Naive B cell (primary cell): ENCODE measurements at regions not wholly inside any gene's neighbourhood (a gene's known extent, or its start where the extent isn't known, plus 50 kb on each side); places are given as distances from the start of the nearest gene placed in this dataset.
A peak's percentile ranks its signal among the peaks of the same experiment; 100 is the strongest.

Source experiments
- ATAC-seq, 2 donors: fragments of 150-1000 bp; cut with Tn5 transposase; 2 replicates each; pipeline ENCODE4 v1.10.0; 2021; ENCODE audit warnings: low read depth in 2 of 2, mild to moderate bottlenecking in 2 of 2, moderate library complexity in 2 of 2
- DNase-seq: peaks from one replicate; pipeline ENCODE4 v3.0.0; 2022
- H3K27ac Mint-ChIP-seq, 6 donors: one replicate each; pipeline ENCODE4 v1.8.0; 2020 to 2022; ENCODE audit warnings: mild to moderate bottlenecking in 6 of 6, mixed read lengths in 6 of 6, moderate library complexity in 5 of 6, inconsistent platforms in 2 of 6
- H3K27me3 Mint-ChIP-seq, 3 donors: one replicate each; pipeline ENCODE4 v1.8.0; 2021 to 2022; ENCODE audit warnings: mixed read lengths in 3 of 3, mild to moderate bottlenecking in 1 of 3
- H3K36me3 Mint-ChIP-seq, 2 donors: one replicate each; pipeline ENCODE4 v1.8.0; 2020 to 2022; ENCODE audit warnings: mixed read lengths in 2 of 2, inconsistent platforms in 1 of 2, mild to moderate bottlenecking in 1 of 2
- H3K4me1 Mint-ChIP-seq, 3 donors: one replicate each; pipeline ENCODE4 v1.8.0; 2020 to 2022; ENCODE audit warnings: mixed read lengths in 3 of 3, inconsistent platforms in 1 of 3, mild to moderate bottlenecking in 1 of 3, moderate library complexity in 1 of 3
- H3K4me3 Mint-ChIP-seq, 8 donors: one replicate each; pipeline ENCODE4 v1.8.0; 2020 to 2022; ENCODE audit warnings: mild to moderate bottlenecking in 8 of 8, mixed read lengths in 8 of 8, moderate library complexity in 8 of 8, inconsistent platforms in 2 of 8
- H3K9me3 Mint-ChIP-seq, 7 donors: one replicate each; pipeline ENCODE4 v1.8.0; 2020 to 2022; ENCODE audit warnings: mixed read lengths in 7 of 7, mild to moderate bottlenecking in 5 of 7, inconsistent platforms in 2 of 7, moderate library complexity in 1 of 7

DNA sequence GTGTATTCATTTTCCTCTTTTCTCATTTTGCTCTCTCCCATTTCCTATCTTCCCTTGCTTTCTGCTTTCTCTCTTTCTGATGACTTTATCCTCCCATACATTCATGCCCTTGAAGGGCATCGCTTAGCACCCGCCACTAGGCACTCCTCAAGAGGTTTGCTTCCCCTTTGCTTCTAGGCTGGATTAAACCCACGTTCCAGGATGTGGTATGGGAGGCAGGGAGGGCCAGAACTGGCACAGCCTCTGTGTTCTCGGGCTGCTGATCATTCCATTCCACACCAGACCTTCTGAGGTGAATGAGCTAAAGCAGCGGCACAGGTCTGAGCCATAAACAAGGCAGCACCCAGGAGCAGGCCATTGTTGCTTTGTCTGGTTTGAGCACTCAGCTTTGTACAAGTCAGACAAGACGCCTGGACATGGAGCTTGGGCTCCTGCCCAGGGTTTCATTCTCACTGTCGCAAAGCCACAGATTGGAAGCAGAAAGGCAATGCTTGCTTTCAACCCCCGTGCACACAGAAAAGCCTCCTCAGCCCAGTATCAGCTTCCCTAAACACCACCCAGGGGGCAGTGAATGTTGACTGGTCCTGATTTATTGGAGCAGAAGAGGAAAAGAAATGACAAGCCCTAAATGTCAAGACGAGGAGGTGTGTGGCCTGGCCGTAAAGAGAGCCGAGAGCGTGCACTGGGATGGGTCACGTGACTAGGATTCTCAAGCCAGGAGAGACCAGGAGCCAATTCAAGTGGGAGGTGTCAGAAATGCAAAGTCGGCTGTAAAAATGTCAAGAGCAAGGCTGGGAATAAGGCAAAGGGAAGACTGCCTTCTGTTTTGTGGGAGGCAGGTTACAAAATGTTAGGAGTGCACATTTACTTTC is 218.0 kb upstream of the SERP2 start:
- DNase-seq, result no peak
- Mint-ChIP-seq H3K4me3 (no peak overlapping the region), H3K27ac (peak overlapping the region in 2 of 6 donors; percentile 33 to 65), H3K9me3 (peaks cover 0 to 3% (median 0%) of the 10 kb centered on the region in 7 donors), H3K4me1 (no peaks in the 10 kb centered on the region), H3K27me3 (peaks cover 0 to 16% (median 14%) of the 10 kb centered on the region in 3 donors), H3K36me3 (no peaks in the 10 kb centered on the region)
- ATAC-seq, result no peak

GRCh38 chr13:44156294-44156658 is 217.3 kb upstream of the SERP2 start:
- H3K27me3 Mint-ChIP-seq, result peaks cover 0 to 16% (median 14%) of the 10 kb centered on the region in 3 donors
- H3K4me3 Mint-ChIP-seq, result no peak overlapping the region
- ATAC-seq (no peak), DNase-seq (no peak)
- H3K36me3 Mint-ChIP-seq, result no peaks in the 10 kb centered on the region
- no peaks in the 10 kb centered on the region for H3K4me1 Mint-ChIP-seq
- H3K9me3 Mint-ChIP-seq, result peaks cover 0 to 3% (median 0%) of the 10 kb centered on the region in 7 donors
- H3K27ac Mint-ChIP-seq, result no peak overlapping the region

GRCh38 chr13:44157606-44158005 is 216.0 kb upstream of the SERP2 start:
- no peak overlapping the region for H3K4me3 Mint-ChIP-seq
- no peak for DNase-seq
- H3K4me1 Mint-ChIP-seq, result no peaks in the 10 kb centered on the region
- no peak overlapping the region for H3K27ac Mint-ChIP-seq
- no peak for ATAC-seq
- no peaks in the 10 kb centered on the region for H3K36me3 Mint-ChIP-seq
- peaks cover 0 to 3% (median 0%) of the 10 kb centered on the region in 7 donors for H3K9me3 Mint-ChIP-seq
- H3K27me3 Mint-ChIP-seq, result peaks cover 0 to 16% (median 14%) of the 10 kb centered on the region in 3 donors

GRCh38 chr13:44158098-44158521 is 215.5 kb upstream of the SERP2 start:
- Mint-ChIP-seq H3K27ac (no peak overlapping the region), H3K9me3 (peaks cover 0 to 3% (median 0%) of the 10 kb centered on the region in 7 donors), H3K36me3 (no peaks in the 10 kb centered on the region), H3K4me1 (no peaks in the 10 kb centered on the region), H3K27me3 (peaks cover 0 to 16% (median 14%) of the 10 kb centered on the region in 3 donors), H3K4me3 (no peak overlapping the region)
- no peak for ATAC-seq
- no peak for DNase-seq

GRCh38 chr13:44158881-44159632 is 214.6 kb upstream of the SERP2 start:
- Mint-ChIP-seq H3K27me3 (peaks cover 0 to 16% (median 14%) of the 10 kb centered on the region in 3 donors), H3K9me3 (peaks cover 0 to 3% (median 0%) of the 10 kb centered on the region in 7 donors), H3K27ac (no peak overlapping the region), H3K4me3 (no peak overlapping the region), H3K36me3 (no peaks in the 10 kb centered on the region), H3K4me1 (no peaks in the 10 kb centered on the region)
- DNase-seq, result no peak
- ATAC-seq, result no peak

DNA sequence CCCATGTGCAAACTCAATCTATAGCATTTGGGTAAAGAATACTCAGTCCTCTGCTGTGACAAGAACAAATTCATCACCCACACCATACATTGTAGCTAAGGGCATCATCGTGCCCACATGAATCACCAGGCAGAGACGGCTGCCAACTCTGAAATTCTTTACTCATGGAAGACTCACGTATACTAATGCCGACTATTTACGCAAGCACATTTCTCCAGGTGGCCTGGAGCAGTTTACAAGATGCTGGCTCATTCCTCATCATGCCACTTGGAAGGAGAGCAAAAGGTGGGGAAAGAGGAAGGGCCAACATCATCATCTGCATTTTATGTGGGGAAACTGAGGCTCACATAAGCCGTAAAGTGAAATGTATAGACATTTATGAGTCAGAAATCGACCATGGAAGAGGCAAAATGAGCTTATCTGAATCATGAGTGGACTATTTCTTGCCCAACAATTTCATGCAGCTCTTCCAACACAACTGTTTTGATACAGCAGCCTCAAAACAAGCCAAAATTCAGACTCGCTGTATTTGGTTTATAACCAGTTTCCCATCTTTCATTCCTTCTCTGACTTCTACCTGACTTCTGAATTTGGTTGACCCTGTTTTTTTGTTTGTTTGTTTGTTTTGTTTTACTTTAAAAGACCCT is 213.9 kb upstream of the SERP2 start:
- Mint-ChIP-seq H3K36me3 (no peaks in the 10 kb centered on the region), H3K27ac (peak overlapping the region in 1 of 6 donors; percentile 52), H3K27me3 (peaks cover 0 to 14% (median 12%) of the 10 kb centered on the region in 3 donors), H3K4me3 (peak overlapping the region in 1 of 8 donors; percentile 31), H3K4me1 (no peaks in the 10 kb centered on the region), H3K9me3 (no peaks in the 10 kb centered on the region)
- no peak for ATAC-seq
- DNase-seq, result no peak

- ATAC-seq, result no peak
Measured at GRCh38 chr13:44160591-44161191, 212.9 kb upstream of the SERP2 start.

DNA sequence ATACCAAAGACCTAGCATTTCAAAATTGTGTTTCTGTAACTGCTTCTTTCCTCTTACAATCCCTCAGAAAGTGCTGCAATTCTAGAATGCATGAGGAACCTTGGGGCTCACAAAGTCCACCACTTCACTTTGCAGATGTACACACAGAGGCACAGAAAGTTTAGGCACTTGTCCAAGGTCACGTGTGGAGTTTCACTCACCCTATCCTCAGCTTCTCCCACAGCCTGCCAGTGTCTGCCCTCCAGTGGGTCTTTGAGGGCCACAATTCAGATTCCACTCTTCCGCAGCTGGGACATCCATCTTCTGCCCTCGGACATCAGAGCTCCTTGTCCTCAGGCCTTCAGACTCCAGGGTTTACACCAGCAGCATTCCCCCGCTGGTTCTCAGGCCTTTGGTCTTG is 210.5 kb upstream of the SERP2 start:
- Mint-ChIP-seq H3K36me3 (no peaks in the 10 kb centered on the region), H3K27ac (no peak overlapping the region), H3K4me3 (no peak overlapping the region), H3K27me3 (peaks cover 0 to 6% (median 0%) of the 10 kb centered on the region in 3 donors), H3K4me1 (no peaks in the 10 kb centered on the region), H3K9me3 (no peaks in the 10 kb centered on the region)
- ATAC-seq, result no peak
- no peak for DNase-seq

More at GRCh38 chr13:44160591-44161191, 212.9 kb upstream of the SERP2 start:
- Mint-ChIP-seq H3K9me3 (no peaks in the 10 kb centered on the region), H3K27me3 (peaks cover 0 to 10% (median 5%) of the 10 kb centered on the region in 3 donors), H3K27ac (no peak overlapping the region), H3K4me1 (no peaks in the 10 kb centered on the region), H3K4me3 (no peak overlapping the region), H3K36me3 (no peaks in the 10 kb centered on the region)
- DNase-seq, result no peak

DNA sequence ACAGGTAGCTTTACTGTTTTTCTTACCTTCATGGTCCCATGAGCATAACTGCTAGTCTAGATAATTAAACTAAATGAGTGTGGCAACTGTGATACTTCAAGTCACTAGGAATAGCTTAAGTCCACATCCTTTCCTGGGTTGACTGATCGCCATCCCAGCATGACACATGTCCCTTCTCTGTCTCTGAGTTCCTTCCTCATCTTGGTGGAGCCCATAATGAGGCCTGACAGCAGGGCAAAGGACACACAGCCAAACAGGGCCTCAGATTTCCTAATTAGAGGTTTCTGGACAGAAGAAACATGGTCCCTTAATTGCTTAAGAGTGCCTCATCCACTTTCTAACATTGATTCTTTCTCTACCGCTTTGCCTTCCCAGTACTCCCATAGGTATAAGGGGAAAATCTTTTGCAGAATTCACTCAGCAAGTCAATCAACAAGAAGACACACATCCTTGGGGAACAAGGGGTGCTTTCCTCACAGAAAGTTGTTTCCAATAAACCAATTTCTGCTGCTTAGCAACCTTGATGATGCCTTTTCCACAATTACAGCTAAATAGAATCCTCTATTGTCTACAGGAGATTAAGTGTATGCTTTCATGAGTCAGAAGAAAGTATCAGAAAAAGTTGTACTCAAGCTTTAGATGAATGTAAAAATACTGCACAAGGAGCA is 208.3 kb upstream of the SERP2 start:
- H3K27ac Mint-ChIP-seq, result peak overlapping the region in 2 of 6 donors; percentile 40 to 48

GRCh38 chr13:44165889-44166496 is 207.6 kb upstream of the SERP2 start:
- Mint-ChIP-seq H3K36me3 (no peaks in the 10 kb centered on the region), H3K4me3 (no peak overlapping the region), H3K27ac (peak overlapping the region in 1 of 6 donors; percentile 48), H3K27me3 (no peaks in the 10 kb centered on the region), H3K4me1 (no peaks in the 10 kb centered on the region), H3K9me3 (no peaks in the 10 kb centered on the region)
- DNase-seq, result no peak
- ATAC-seq, result no peak

More for the DNA sequence above, 208.3 kb upstream of the SERP2 start:
- no peaks in the 10 kb centered on the region for H3K4me1 Mint-ChIP-seq
- H3K27me3 Mint-ChIP-seq, result peaks cover 0 to under 1% (median 0%) of the 10 kb centered on the region in 3 donors
- DNase-seq (no peak), ATAC-seq (no peak)
- H3K36me3 Mint-ChIP-seq, result no peaks in the 10 kb centered on the region
- H3K4me3 Mint-ChIP-seq, result no peak overlapping the region
- H3K9me3 Mint-ChIP-seq, result no peaks in the 10 kb centered on the region

DNA sequence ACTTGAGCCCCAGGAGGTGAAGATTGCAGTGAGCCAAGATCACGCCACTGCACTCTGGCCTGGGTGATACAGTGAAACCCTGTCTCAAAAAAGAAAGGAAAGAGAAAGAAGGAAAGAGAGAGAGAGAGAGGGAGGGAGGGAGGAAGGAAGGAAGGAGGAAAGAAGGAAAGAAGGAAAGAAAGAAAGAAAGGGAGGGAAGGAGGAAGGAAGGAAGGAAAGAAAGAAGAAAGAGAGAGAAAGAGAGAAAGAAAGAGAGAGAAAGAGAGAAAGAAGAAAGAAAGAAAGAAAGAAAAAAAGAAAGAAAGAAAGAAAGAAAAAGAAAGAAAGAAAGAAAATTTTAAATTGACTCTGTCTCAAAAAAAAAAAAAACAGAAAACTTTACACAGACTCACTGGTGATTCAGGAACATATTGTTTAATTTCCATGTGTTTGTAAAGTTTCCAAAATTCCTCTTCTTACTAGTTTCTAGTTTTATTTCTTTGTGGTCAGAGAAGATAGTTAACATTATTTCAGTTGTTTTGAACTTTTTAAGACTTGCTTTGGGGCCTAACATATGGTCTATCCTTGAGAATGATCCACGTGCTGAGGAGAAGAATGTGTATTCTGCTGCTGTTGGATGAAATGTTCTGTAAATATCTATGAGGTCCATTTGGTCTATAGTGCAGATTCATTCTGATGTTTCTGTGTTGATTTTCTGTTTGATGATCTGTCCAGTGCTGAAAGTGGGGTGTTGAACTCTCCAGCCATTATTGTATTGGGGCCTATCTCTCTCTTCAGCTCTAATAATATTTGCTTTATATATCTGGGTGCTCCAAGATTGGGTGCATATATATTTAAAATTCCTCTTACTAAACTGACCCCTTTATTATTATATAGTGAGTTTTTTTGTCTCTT is 204.4 kb upstream of the SERP2 start:
- H3K27me3 Mint-ChIP-seq, result no peaks in the 10 kb centered on the region
- no peak for DNase-seq
- H3K27ac Mint-ChIP-seq, result no peak overlapping the region
- H3K4me3 Mint-ChIP-seq, result no peak overlapping the region
- ATAC-seq, result no peak
- H3K4me1 Mint-ChIP-seq, result no peaks in the 10 kb centered on the region
- H3K36me3 Mint-ChIP-seq, result no peaks in the 10 kb centered on the region
- H3K9me3 Mint-ChIP-seq, result no peaks in the 10 kb centered on the region

- H3K4me1 Mint-ChIP-seq, result no peaks in the 10 kb centered on the region
- DNase-seq (no peak), ATAC-seq (no peak)
- no peaks in the 10 kb centered on the region for H3K9me3 Mint-ChIP-seq
- H3K36me3 Mint-ChIP-seq, result no peaks in the 10 kb centered on the region
- no peaks in the 10 kb centered on the region for H3K27me3 Mint-ChIP-seq
- no peak overlapping the region for H3K27ac Mint-ChIP-seq
- no peak overlapping the region for H3K4me3 Mint-ChIP-seq
Measured at GRCh38 chr13:44170731-44171130, 202.9 kb upstream of the SERP2 start.
